ENCODE measurements at regions not wholly inside any gene's neighbourhood (a gene's known extent, or its start where the extent isn't known, plus 50 kb on each side); places are given as distances from the start of the nearest gene placed in this dataset.

GRCh38 chr11:91158891-91159537 is 936.2 kb upstream of the CHORDC1 start:
- Mint-ChIP-seq H3K4me1 (no peaks in the 10 kb centered on the region), H3K4me3 (no peak overlapping the region), H3K9me3 (peaks cover 0 to 11% (median 4%) of the 10 kb centered on the region in 8 donors), H3K27me3 (no peaks in the 10 kb centered on the region), H3K36me3 (no peaks in the 10 kb centered on the region), H3K27ac (no peak overlapping the region)
- Histone ChIP-seq H3K4me1 (ENCODE audit: insufficient read depth, low read length) (no peaks in the 10 kb centered on the region), H3K9me3 (ENCODE audit: control insufficient read depth in 1 of 2, low read length in 2 of 2) (no peaks in the 10 kb centered on the region), H3K4me3 (ENCODE audit: low read length in 2 of 2) (no peak overlapping the region), H3K27me3 (ENCODE audit: insufficient read depth, low read length) (no peaks in the 10 kb centered on the region), H3K36me3 (ENCODE audit: insufficient read depth, low read length) (no peaks in the 10 kb centered on the region), H3K27ac (ENCODE audit: low read depth, low read length) (no peak overlapping the region)
- no peak for DNase-seq
- ChIA-PET CTCF (ENCODE audit: partially characterized antibody) (no interaction called here), POLR2A (ENCODE audit: partially characterized antibody) (no interaction called here)
- intact Hi-C loops (cut with micrococcal nuclease), result no loop called here

- DNase-seq, result no peak
- H3K27me3 Mint-ChIP-seq, result no peaks in the 10 kb centered on the region
- H3K4me1 Mint-ChIP-seq, result no peaks in the 10 kb centered on the region
- H3K4me1 ChIP-seq (ENCODE audit: insufficient read depth, low read length), result no peaks in the 10 kb centered on the region
- no peak overlapping the region for H3K27ac Mint-ChIP-seq
- H3K9me3 ChIP-seq (ENCODE audit: control insufficient read depth in 1 of 2, low read length in 2 of 2), result no peaks in the 10 kb centered on the region
- peaks cover 0 to 11% (median 5%) of the 10 kb centered on the region in 8 donors for H3K9me3 Mint-ChIP-seq
- H3K4me3 ChIP-seq (ENCODE audit: low read length in 2 of 2), result no peak overlapping the region
- no peak overlapping the region for H3K4me3 Mint-ChIP-seq
- no peak overlapping the region for H3K27ac ChIP-seq (ENCODE audit: low read depth, low read length)
- intact Hi-C loops (cut with micrococcal nuclease), result no loop called here
- ChIA-PET CTCF (ENCODE audit: partially characterized antibody) (no interaction called here), POLR2A (ENCODE audit: partially characterized antibody) (no interaction called here)
- H3K36me3 ChIP-seq (ENCODE audit: insufficient read depth, low read length), result no peaks in the 10 kb centered on the region
- no peaks in the 10 kb centered on the region for H3K36me3 Mint-ChIP-seq
- H3K27me3 ChIP-seq (ENCODE audit: insufficient read depth, low read length), result no peaks in the 10 kb centered on the region
These were observed 935.4 kb upstream of the CHORDC1 start for GRCh38 chr11:91158297-91158696.

GRCh38 chr11:91156041-91156440 is 933.2 kb upstream of the CHORDC1 start:
- no peaks in the 10 kb centered on the region for H3K27me3 ChIP-seq (ENCODE audit: insufficient read depth, low read length)
- no peaks in the 10 kb centered on the region for H3K27me3 Mint-ChIP-seq
- H3K4me1 ChIP-seq (ENCODE audit: insufficient read depth, low read length), result no peaks in the 10 kb centered on the region
- no peaks in the 10 kb centered on the region for H3K9me3 ChIP-seq (ENCODE audit: control insufficient read depth in 1 of 2, low read length in 2 of 2)
- H3K4me1 Mint-ChIP-seq, result no peaks in the 10 kb centered on the region
- no peak overlapping the region for H3K27ac ChIP-seq (ENCODE audit: low read depth, low read length)
- DNase-seq, result no peak
- H3K4me3 Mint-ChIP-seq, result no peak overlapping the region
- no peaks in the 10 kb centered on the region for H3K36me3 ChIP-seq (ENCODE audit: insufficient read depth, low read length)
- intact Hi-C loops (cut with micrococcal nuclease), result no loop called here
- POLR2A ChIA-PET (ENCODE audit: partially characterized antibody), result no interaction called here
- CTCF ChIA-PET (ENCODE audit: partially characterized antibody), result no interaction called here
- peaks cover 4 to 25% (median 18%) of the 10 kb centered on the region in 8 donors for H3K9me3 Mint-ChIP-seq
- no peaks in the 10 kb centered on the region for H3K36me3 Mint-ChIP-seq
- no peak overlapping the region for H3K4me3 ChIP-seq (ENCODE audit: low read length in 2 of 2)
- H3K27ac Mint-ChIP-seq, result no peak overlapping the region

GRCh38 chr11:91147885-91148284 is 925.0 kb upstream of the CHORDC1 start:
- peaks cover 7 to 19% (median 12%) of the 10 kb centered on the region in 8 donors for H3K9me3 Mint-ChIP-seq
- Histone ChIP-seq H3K27ac (ENCODE audit: low read depth, low read length) (no peak overlapping the region), H3K9me3 (ENCODE audit: control insufficient read depth in 1 of 2, low read length in 2 of 2) (no peaks in the 10 kb centered on the region), H3K27me3 (ENCODE audit: insufficient read depth, low read length) (no peaks in the 10 kb centered on the region), H3K36me3 (ENCODE audit: insufficient read depth, low read length) (no peaks in the 10 kb centered on the region), H3K4me1 (ENCODE audit: insufficient read depth, low read length) (no peaks in the 10 kb centered on the region), H3K4me3 (ENCODE audit: low read length in 2 of 2) (no peak overlapping the region)
- ChIA-PET CTCF (ENCODE audit: partially characterized antibody) (no interaction called here), POLR2A (ENCODE audit: partially characterized antibody) (no interaction called here)
- H3K36me3 Mint-ChIP-seq, result no peaks in the 10 kb centered on the region
- H3K27me3 Mint-ChIP-seq, result no peaks in the 10 kb centered on the region
- no peak overlapping the region for H3K4me3 Mint-ChIP-seq
- H3K27ac Mint-ChIP-seq, result no peak overlapping the region
- intact Hi-C loops (cut with micrococcal nuclease), result no loop called here
- no peaks in the 10 kb centered on the region for H3K4me1 Mint-ChIP-seq
- no peak for DNase-seq

GRCh38 chr11:91141655-91142054 is 918.8 kb upstream of the CHORDC1 start:
- no peaks in the 10 kb centered on the region for H3K4me1 Mint-ChIP-seq
- DNase-seq, result no peak
- Histone ChIP-seq H3K36me3 (ENCODE audit: insufficient read depth, low read length) (no peaks in the 10 kb centered on the region), H3K9me3 (ENCODE audit: control insufficient read depth in 1 of 2, low read length in 2 of 2) (no peaks in the 10 kb centered on the region), H3K4me3 (ENCODE audit: low read length in 2 of 2) (no peak overlapping the region), H3K27ac (ENCODE audit: low read depth, low read length) (no peak overlapping the region), H3K4me1 (ENCODE audit: insufficient read depth, low read length) (no peaks in the 10 kb centered on the region), H3K27me3 (ENCODE audit: insufficient read depth, low read length) (no peaks in the 10 kb centered on the region)
- ChIA-PET POLR2A (ENCODE audit: partially characterized antibody) (no interaction called here), CTCF (ENCODE audit: partially characterized antibody) (no interaction called here)
- no peak overlapping the region for H3K4me3 Mint-ChIP-seq
- no peak overlapping the region for H3K27ac Mint-ChIP-seq
- H3K36me3 Mint-ChIP-seq, result no peaks in the 10 kb centered on the region
- H3K9me3 Mint-ChIP-seq, result peaks cover 0 to 10% (median 7%) of the 10 kb centered on the region in 8 donors
- H3K27me3 Mint-ChIP-seq, result no peaks in the 10 kb centered on the region
- intact Hi-C loops (cut with micrococcal nuclease), result no loop called here

- Histone ChIP-seq H3K27me3 (ENCODE audit: insufficient read depth, low read length) (no peaks in the 10 kb centered on the region), H3K27ac (ENCODE audit: low read depth, low read length) (no peak overlapping the region), H3K36me3 (ENCODE audit: insufficient read depth, low read length) (no peaks in the 10 kb centered on the region), H3K9me3 (ENCODE audit: control insufficient read depth in 1 of 2, low read length in 2 of 2) (no peaks in the 10 kb centered on the region), H3K4me1 (ENCODE audit: insufficient read depth, low read length) (no peaks in the 10 kb centered on the region), H3K4me3 (ENCODE audit: low read length in 2 of 2) (no peak overlapping the region)
- Mint-ChIP-seq H3K36me3 (no peaks in the 10 kb centered on the region), H3K9me3 (peaks cover 0 to 4% (median 2%) of the 10 kb centered on the region in 8 donors), H3K4me1 (no peaks in the 10 kb centered on the region), H3K27me3 (no peaks in the 10 kb centered on the region), H3K4me3 (no peak overlapping the region), H3K27ac (no peak overlapping the region)
- intact Hi-C loops (cut with micrococcal nuclease), result no loop called here
- POLR2A ChIA-PET (ENCODE audit: partially characterized antibody), result no interaction called here
- no peak for DNase-seq
- CTCF ChIA-PET (ENCODE audit: partially characterized antibody), result no interaction called here
These were observed 913.8 kb upstream of the CHORDC1 start for GRCh38 chr11:91136631-91137030.

- Histone ChIP-seq H3K27me3 (ENCODE audit: insufficient read depth, low read length) (no peaks in the 10 kb centered on the region), H3K27ac (ENCODE audit: low read depth, low read length) (no peak overlapping the region), H3K9me3 (ENCODE audit: control insufficient read depth in 1 of 2, low read length in 2 of 2) (no peaks in the 10 kb centered on the region), H3K4me1 (ENCODE audit: insufficient read depth, low read length) (no peaks in the 10 kb centered on the region), H3K4me3 (ENCODE audit: low read length in 2 of 2) (no peak overlapping the region), H3K36me3 (ENCODE audit: insufficient read depth, low read length) (no peaks in the 10 kb centered on the region)
- H3K4me3 Mint-ChIP-seq, result no peak overlapping the region
- peaks cover 0 to 5% (median 2%) of the 10 kb centered on the region in 8 donors for H3K9me3 Mint-ChIP-seq
- H3K27me3 Mint-ChIP-seq, result no peaks in the 10 kb centered on the region
- ChIA-PET POLR2A (ENCODE audit: partially characterized antibody) (no interaction called here), CTCF (ENCODE audit: partially characterized antibody) (no interaction called here)
- H3K27ac Mint-ChIP-seq, result no peak overlapping the region
- H3K4me1 Mint-ChIP-seq, result no peaks in the 10 kb centered on the region
- H3K36me3 Mint-ChIP-seq, result no peaks in the 10 kb centered on the region
- intact Hi-C loops (cut with micrococcal nuclease), result no loop called here
- no peak for DNase-seq
These were observed 910.5 kb upstream of the CHORDC1 start for GRCh38 chr11:91133361-91133760.

- no peak for DNase-seq
- Mint-ChIP-seq H3K27me3 (no peaks in the 10 kb centered on the region), H3K27ac (no peak overlapping the region), H3K36me3 (no peaks in the 10 kb centered on the region), H3K4me3 (no peak overlapping the region), H3K4me1 (no peaks in the 10 kb centered on the region), H3K9me3 (peaks cover 0 to 8% (median 4%) of the 10 kb centered on the region in 8 donors)
- Histone ChIP-seq H3K36me3 (ENCODE audit: insufficient read depth, low read length) (no peaks in the 10 kb centered on the region), H3K9me3 (ENCODE audit: control insufficient read depth in 1 of 2, low read length in 2 of 2) (peaks cover 0 to 2% of the 10 kb centered on the region in 2 donors), H3K4me1 (ENCODE audit: insufficient read depth, low read length) (no peaks in the 10 kb centered on the region), H3K27me3 (ENCODE audit: insufficient read depth, low read length) (no peaks in the 10 kb centered on the region), H3K27ac (ENCODE audit: low read depth, low read length) (no peak overlapping the region), H3K4me3 (ENCODE audit: low read length in 2 of 2) (no peak overlapping the region)
- ChIA-PET POLR2A (ENCODE audit: partially characterized antibody) (no interaction called here), CTCF (ENCODE audit: partially characterized antibody) (no interaction called here)
- intact Hi-C loops (cut with micrococcal nuclease), result no loop called here
These were observed 906.7 kb upstream of the CHORDC1 start for GRCh38 chr11:91129596-91129995.
